B cell (primary cell): ENCODE measurements at regions not wholly inside any gene's neighbourhood (a gene's known extent, or its start where the extent isn't known, plus 50 kb on each side); places are given as distances from the start of the nearest gene placed in this dataset.

Experiments used
- ATAC-seq: fragments of 200-7000 bp; cut with Tn5 transposase; one replicate; pipeline ENCODE4 v1.10.0; 2021; ENCODE audit warnings: low read depth, mild to moderate bottlenecking, moderate number of reproducible peaks, moderate library complexity
- CTCF ChIA-PET: fragments of 350-600 bp; sonication (Branson Sonifier 250); formaldehyde crosslinking; loops from one replicate; lab custom pipeline; 2021; ENCODE audit warnings: antibody characterized with exemption, inconsistent platforms; lab: Charles Lee
- POLR2A ChIA-PET: fragments of 350-600 bp; sonication (Branson Sonifier 250); formaldehyde crosslinking; loops from one replicate; lab custom pipeline; 2021; ENCODE audit warnings: antibody characterized with exemption; lab: Charles Lee
- DNase-seq: peaks from one replicate; pipeline ENCODE4 v3.0.0; 2013
- H2AFZ ChIP-seq: 2 replicates; pipeline ENCODE4 v1.6.1; 2012; ENCODE audit warnings: mild to moderate bottlenecking, low read depth, low read length; ENCODE audit not compliant: insufficient read depth, poor library complexity, severe bottlenecking
- H3K27ac ChIP-seq, 2 donors: 1 replicate in 1 of 2; 2 replicates in 1 of 2; pipeline ENCODE4 v1.5.1; 2012 to 2013; ENCODE audit warnings: low read length in 2 of 2, mild to moderate bottlenecking in 2 of 2, moderate library complexity in 1 of 2
- H3K27me3 ChIP-seq, 4 experiments: fragments of 200-600 bp in 1 of 4; sonication (generic) in 1 of 4; replicated peaks in 1 of 4; 1 replicate in 2 of 4; 2 replicates in 2 of 4; pipeline versions ENCODE4 v1.6.1 to v1.7.0; 2013 to 2016; ENCODE audit warnings: low read length in 3 of 4, mild to moderate bottlenecking in 2 of 4, mixed read lengths in 1 of 4, moderate library complexity in 1 of 4; ENCODE audit not compliant: insufficient read depth in 4 of 4, control insufficient read depth in 3 of 4; ENCODE audit errors: control extremely low read depth in 1 of 4
- H3K36me3 ChIP-seq, 2 experiments: replicated peaks in 1 of 2; 1 replicate in 1 of 2; 2 replicates in 1 of 2; pipeline versions ENCODE4 v1.6.1 to v1.7.1; 2013; ENCODE audit warnings: low read length in 1 of 2; ENCODE audit not compliant: insufficient read depth in 2 of 2, control insufficient read depth in 1 of 2; ENCODE audit errors: control extremely low read depth in 1 of 2, extremely low read depth in 1 of 2
- H3K4me1 ChIP-seq, 2 donors: fragments of 200-600 bp in 1 of 2; sonication (generic) in 1 of 2; 1 replicate in 1 of 2; 2 replicates in 1 of 2; pipeline versions ENCODE4 v1.5.1 to v1.6.1; 2013 to 2017; ENCODE audit warnings: low read length in 2 of 2; ENCODE audit not compliant: control insufficient read depth in 2 of 2, insufficient read depth in 2 of 2
- H3K4me2 ChIP-seq: replicated peaks from 2 replicates; pipeline ENCODE3; 2012; ENCODE audit warnings: mild to moderate bottlenecking, low read depth, low read length; ENCODE audit not compliant: poor library complexity, severe bottlenecking
- H3K4me3 ChIP-seq, 5 experiments: fragments of 200-600 bp in 1 of 5; sonication (generic) in 1 of 5; 1 replicate in 3 of 5; 2 replicates in 2 of 5; pipeline versions ENCODE4 v1.5.1 to v1.7.0; 2011 to 2016; ENCODE audit warnings: low read length in 4 of 5, mild to moderate bottlenecking in 4 of 5, low read depth in 2 of 5, control low read depth in 1 of 5, moderate library complexity in 1 of 5; ENCODE audit not compliant: insufficient read depth in 1 of 5; ENCODE audit errors: control extremely low read depth in 1 of 5, extremely low read depth in 1 of 5
- H3K79me2 ChIP-seq: fragments of 200-600 bp; sonication (generic); one replicate; pipeline ENCODE4 v1.6.0; 2016; ENCODE audit warnings: low read length; ENCODE audit not compliant: control insufficient read depth, insufficient read depth
- H3K9ac ChIP-seq: fragments of 200-600 bp; sonication (generic); 2 replicates; pipeline ENCODE4 v1.6.1; 2017; ENCODE audit warnings: mild to moderate bottlenecking, low read length, moderate library complexity
- H3K9me3 ChIP-seq, 3 donors: one replicate each; pipeline versions ENCODE4 v1.6.1 to v1.7.1; 2013; ENCODE audit warnings: low read length in 2 of 3; ENCODE audit not compliant: control insufficient read depth in 2 of 3, insufficient read depth in 1 of 3; ENCODE audit errors: control extremely low read depth in 1 of 3
- H4K20me1 ChIP-seq: 2 replicates; pipeline ENCODE4 v1.6.0; 2012; ENCODE audit warnings: mild to moderate bottlenecking, low read length; ENCODE audit not compliant: insufficient read depth, control insufficient read depth, poor library complexity, severe bottlenecking
- H3K27ac Mint-ChIP-seq: one replicate; pipeline ENCODE4 v1.8.0; 2021; ENCODE audit warnings: mixed read lengths
- H3K27me3 Mint-ChIP-seq: one replicate; pipeline ENCODE4 v1.8.0; 2021; ENCODE audit warnings: mixed read lengths
- H3K4me1 Mint-ChIP-seq: one replicate; pipeline ENCODE4 v1.8.0; 2021; ENCODE audit warnings: mixed read lengths
- H3K4me3 Mint-ChIP-seq: one replicate; pipeline ENCODE4 v1.8.0; 2021; ENCODE audit warnings: mixed read lengths
- H3K9me3 Mint-ChIP-seq: one replicate; pipeline ENCODE4 v1.8.0; 2022; ENCODE audit warnings: mixed read lengths; ENCODE audit not compliant: insufficient read depth
- EZH2 ChIP-seq: IDR thresholded peaks from 2 replicates; pipeline ENCODE4 v1.6.1; 2012; ENCODE audit warnings: borderline replicate concordance, low read depth, mild to moderate bottlenecking, moderate library complexity, low read length; ENCODE audit not compliant: insufficient read depth, poor library complexity, severe bottlenecking
- WGBS: methylation state at CpG from one replicate; pipeline ENCODE4 v1.1.5; 2013; ENCODE audit warnings: missing lambda C conversion rate; ENCODE audit not compliant: insufficient coverage; 5-methylcytosine and 5-hydroxymethylcytosine counted together
- intact Hi-C: fragments of 100-400 bp; cut with micrococcal nuclease; formaldehyde crosslinking; loops from one replicate; pipeline ENCODE4 v1.10.0; 2022
- TF ChIP-seq, protein P1 (sequence below): fragments of 200-600 bp; IDR thresholded peaks from one replicate; pipeline ENCODE4 v1.8.0; 2022; ENCODE audit warnings: antibody characterized with exemption, mild to moderate bottlenecking

DNA sequence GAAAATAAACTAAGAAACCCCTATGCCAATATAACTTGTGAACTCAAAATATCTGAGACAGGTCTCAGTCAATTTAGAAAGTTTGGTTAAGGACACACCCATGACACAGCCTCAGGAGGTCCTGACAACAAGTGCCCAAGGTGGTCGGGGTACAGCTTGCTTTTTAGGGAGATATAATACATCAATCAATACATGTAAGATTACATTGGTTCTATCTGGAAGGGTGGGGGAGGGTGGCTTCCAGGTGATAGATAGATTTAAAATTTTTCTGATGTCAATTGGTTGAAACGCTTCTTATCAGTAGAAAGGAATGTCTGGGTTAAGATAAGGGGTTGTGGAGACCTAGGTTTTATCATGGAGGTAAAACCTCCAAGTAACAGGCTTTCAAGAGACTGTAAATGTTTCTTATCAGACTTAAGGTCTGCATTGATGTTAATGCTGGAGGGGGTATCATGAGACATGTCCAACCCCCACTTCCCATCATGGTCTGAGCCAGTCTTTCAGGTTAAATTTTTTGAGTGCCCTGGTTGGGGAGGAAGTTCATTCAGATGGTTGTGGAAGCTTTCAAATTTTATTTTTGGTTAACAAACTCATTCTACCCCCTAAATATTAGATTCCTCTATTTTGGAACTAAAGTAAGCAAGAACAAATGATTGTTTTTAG lies 82.0 kb upstream of the RASSF8 start:
- Histone ChIP-seq H3K9me3 (no peaks in the 10 kb centered on the region), H3K4me2 (no peak overlapping the region), H3K79me2 (no peaks in the 10 kb centered on the region), H3K4me1 (no peaks in the 10 kb centered on the region), H3K27me3 (no peaks in the 10 kb centered on the region), H3K4me3 (no peak overlapping the region), H4K20me1 (no peaks in the 10 kb centered on the region), H3K9ac (no peak overlapping the region), H2AFZ (no peak overlapping the region), H3K36me3 (no peaks in the 10 kb centered on the region), H3K27ac (no peak overlapping the region)
- intact Hi-C loops = no loop called here
- no peaks in the 10 kb centered on the region for H3K4me1 Mint-ChIP-seq
- no peak for TF ChIP-seq EZH2
- TF ChIP-seq, protein P1, sequence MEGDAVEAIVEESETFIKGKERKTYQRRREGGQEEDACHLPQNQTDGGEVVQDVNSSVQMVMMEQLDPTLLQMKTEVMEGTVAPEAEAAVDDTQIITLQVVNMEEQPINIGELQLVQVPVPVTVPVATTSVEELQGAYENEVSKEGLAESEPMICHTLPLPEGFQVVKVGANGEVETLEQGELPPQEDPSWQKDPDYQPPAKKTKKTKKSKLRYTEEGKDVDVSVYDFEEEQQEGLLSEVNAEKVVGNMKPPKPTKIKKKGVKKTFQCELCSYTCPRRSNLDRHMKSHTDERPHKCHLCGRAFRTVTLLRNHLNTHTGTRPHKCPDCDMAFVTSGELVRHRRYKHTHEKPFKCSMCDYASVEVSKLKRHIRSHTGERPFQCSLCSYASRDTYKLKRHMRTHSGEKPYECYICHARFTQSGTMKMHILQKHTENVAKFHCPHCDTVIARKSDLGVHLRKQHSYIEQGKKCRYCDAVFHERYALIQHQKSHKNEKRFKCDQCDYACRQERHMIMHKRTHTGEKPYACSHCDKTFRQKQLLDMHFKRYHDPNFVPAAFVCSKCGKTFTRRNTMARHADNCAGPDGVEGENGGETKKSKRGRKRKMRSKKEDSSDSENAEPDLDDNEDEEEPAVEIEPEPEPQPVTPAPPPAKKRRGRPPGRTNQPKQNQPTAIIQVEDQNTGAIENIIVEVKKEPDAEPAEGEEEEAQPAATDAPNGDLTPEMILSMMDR = no peak
- no peak overlapping the region for H3K4me3 Mint-ChIP-seq
- WGBS = 83% methylated on average over 1 of the region's 2 CpGs
- no peak overlapping the region for H3K27ac Mint-ChIP-seq
- H3K27me3 Mint-ChIP-seq = peaks cover 5% of the 10 kb centered on the region
- DNase-seq = no peak
- ChIA-PET CTCF (no interaction called here), POLR2A (no interaction called here)
- ATAC-seq = no peak
- H3K9me3 Mint-ChIP-seq = no peaks in the 10 kb centered on the region

DNA sequence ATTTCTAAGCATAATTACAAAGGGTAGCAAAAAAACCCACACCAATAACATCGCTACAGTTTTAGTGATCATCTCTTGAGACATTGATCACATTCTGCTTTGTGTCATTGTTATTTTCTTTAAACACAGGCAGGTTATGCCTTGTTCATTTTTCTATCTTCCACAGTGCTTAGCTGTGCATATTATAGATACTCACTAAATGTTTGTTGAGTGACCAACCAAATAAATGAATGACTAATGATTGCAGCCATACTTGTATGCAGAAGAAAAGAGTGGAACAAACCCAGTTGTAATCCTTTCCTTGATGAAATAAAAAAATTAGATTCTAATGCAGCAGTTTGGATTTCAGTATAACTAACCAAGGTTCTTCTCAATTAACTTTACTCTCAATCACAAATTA lies 81.0 kb upstream of the RASSF8 start:
- Histone ChIP-seq H3K9ac (no peak overlapping the region), H3K36me3 (no peaks in the 10 kb centered on the region), H3K27ac (no peak overlapping the region), H2AFZ (no peak overlapping the region), H3K4me2 (no peak overlapping the region), H3K79me2 (no peaks in the 10 kb centered on the region), H3K9me3 (no peaks in the 10 kb centered on the region), H4K20me1 (no peaks in the 10 kb centered on the region), H3K4me1 (no peaks in the 10 kb centered on the region), H3K27me3 (no peaks in the 10 kb centered on the region), H3K4me3 (no peak overlapping the region)
- DNase-seq = no peak
- ChIA-PET POLR2A (no interaction called here), CTCF (no interaction called here)
- no peaks in the 10 kb centered on the region for H3K4me1 Mint-ChIP-seq
- TF ChIP-seq EZH2 = no peak
- TF ChIP-seq, protein P1 = no peak
- H3K4me3 Mint-ChIP-seq = no peak overlapping the region
- no peak overlapping the region for H3K27ac Mint-ChIP-seq
- no peaks in the 10 kb centered on the region for H3K27me3 Mint-ChIP-seq
- no peak for ATAC-seq
- no peaks in the 10 kb centered on the region for H3K9me3 Mint-ChIP-seq
- WGBS = no CpG with 5 or more reads among the region's 1 CpG
- intact Hi-C loops = no loop called here
